T-helper 1 cell treated with Interleukin-12 subunit alpha and Interleukin-12 subunit beta and Interleukin-4 antibody, amounts not matched to agents 30 μg/mL and 1 μg/mL, for 36 hours (primary cell): ENCODE measurements at regions not wholly inside any gene's neighbourhood (a gene's known extent, or its start where the extent isn't known, plus 50 kb on each side); places are given as distances from the start of the nearest gene placed in this dataset.

Experiments used
- H3K27ac Mint-ChIP-seq: one replicate; pipeline ENCODE4 v1.8.0; 2021; ENCODE audit warnings: mild to moderate bottlenecking, mixed read lengths
- H3K27me3 Mint-ChIP-seq: one replicate; pipeline ENCODE4 v1.8.0; 2021; ENCODE audit warnings: low read depth, mixed read lengths
- H3K36me3 Mint-ChIP-seq: one replicate; pipeline ENCODE4 v1.8.0; 2021; ENCODE audit warnings: low read depth, mixed read lengths
- H3K4me1 Mint-ChIP-seq: one replicate; pipeline ENCODE4 v1.8.0; 2021; ENCODE audit warnings: low read depth, mixed read lengths
- H3K4me3 Mint-ChIP-seq: one replicate; pipeline ENCODE4 v1.8.0; 2021; ENCODE audit warnings: mild to moderate bottlenecking, moderate library complexity, mixed read lengths
- H3K9me3 Mint-ChIP-seq: one replicate; pipeline ENCODE4 v1.8.0; 2021; ENCODE audit warnings: mixed read lengths

- Mint-ChIP-seq H3K9me3 (no peaks in the 10 kb centered on the region), H3K27ac (no peak overlapping the region), H3K4me1 (peaks cover 3% of the 10 kb centered on the region), H3K27me3 (peaks cover 20% of the 10 kb centered on the region), H3K36me3 (no peaks in the 10 kb centered on the region), H3K4me3 (no peak overlapping the region)
Observed at GRCh38 chr1:38253314-38253713, 206.7 kb upstream of the POU3F1 start.

DNA sequence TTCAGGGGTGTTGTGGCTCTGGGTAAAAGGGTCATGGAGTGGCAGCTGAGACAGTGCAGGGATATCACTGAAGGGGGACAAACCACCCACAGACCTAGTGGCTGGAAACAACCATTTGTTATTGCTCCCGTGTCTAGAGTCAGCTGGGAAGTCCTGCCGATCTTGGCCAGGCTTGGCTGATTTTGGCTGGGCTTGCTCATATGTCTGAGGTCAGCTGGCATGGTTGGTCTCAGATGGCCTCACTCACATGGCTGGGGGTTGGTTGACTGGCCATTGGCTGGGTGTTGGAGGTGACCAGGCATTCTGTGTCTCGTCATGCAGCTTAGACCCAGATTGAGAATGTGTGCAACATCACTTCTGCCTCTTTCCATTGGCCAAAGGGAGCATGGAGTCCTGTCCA is 203.8 kb upstream of the POU3F1 start:
- Mint-ChIP-seq H3K4me3 (no peak overlapping the region), H3K9me3 (no peaks in the 10 kb centered on the region), H3K27me3 (peaks cover 16% of the 10 kb centered on the region), H3K27ac (no peak overlapping the region), H3K4me1 (peaks cover 3% of the 10 kb centered on the region), H3K36me3 (no peaks in the 10 kb centered on the region)

GRCh38 chr1:38249001-38249400 is 202.4 kb upstream of the POU3F1 start:
- Mint-ChIP-seq H3K4me3 (no peak overlapping the region), H3K27me3 (peaks cover 10% of the 10 kb centered on the region), H3K9me3 (no peaks in the 10 kb centered on the region), H3K27ac (no peak overlapping the region), H3K36me3 (no peaks in the 10 kb centered on the region), H3K4me1 (peaks cover 1% of the 10 kb centered on the region)

- no peaks in the 10 kb centered on the region for H3K4me1 Mint-ChIP-seq
Observed at GRCh38 chr1:38246955-38247952, 200.7 kb upstream of the POU3F1 start.

GRCh38 chr1:38244218-38244845 is 197.7 kb upstream of the POU3F1 start:
- Mint-ChIP-seq H3K4me3 (no peak overlapping the region), H3K27ac (no peak overlapping the region), H3K36me3 (no peaks in the 10 kb centered on the region), H3K9me3 (no peaks in the 10 kb centered on the region), H3K4me1 (no peaks in the 10 kb centered on the region), H3K27me3 (no peaks in the 10 kb centered on the region)

More at GRCh38 chr1:38246955-38247952, 200.7 kb upstream of the POU3F1 start:
- Mint-ChIP-seq H3K27ac (no peak overlapping the region), H3K4me3 (no peak overlapping the region), H3K9me3 (no peaks in the 10 kb centered on the region), H3K27me3 (peaks cover 6% of the 10 kb centered on the region), H3K36me3 (no peaks in the 10 kb centered on the region)

DNA sequence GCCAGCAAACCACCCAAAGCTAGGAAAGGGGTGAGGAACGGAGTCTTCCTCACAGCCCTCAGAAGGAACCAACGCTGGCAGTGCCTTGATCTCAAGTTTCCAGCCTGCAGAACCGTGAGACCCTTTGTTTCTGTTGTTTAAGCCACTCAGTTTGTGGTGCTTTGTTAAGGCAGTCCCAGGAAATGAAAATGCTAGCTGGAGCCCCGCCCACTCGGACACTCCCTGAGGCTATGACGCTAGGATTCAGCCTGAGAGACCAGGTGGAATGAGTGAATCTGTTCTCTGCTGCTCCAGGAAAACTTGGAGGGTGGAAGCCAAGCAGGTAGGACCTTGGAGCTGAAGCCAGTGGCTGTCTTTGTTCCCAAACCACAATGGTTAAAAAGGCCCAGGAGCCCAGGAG is 196.5 kb upstream of the POU3F1 start:
- no peaks in the 10 kb centered on the region for H3K4me1 Mint-ChIP-seq
- no peaks in the 10 kb centered on the region for H3K9me3 Mint-ChIP-seq
- no peak overlapping the region for H3K27ac Mint-ChIP-seq
- no peak overlapping the region for H3K4me3 Mint-ChIP-seq
- no peaks in the 10 kb centered on the region for H3K27me3 Mint-ChIP-seq
- H3K36me3 Mint-ChIP-seq: no peaks in the 10 kb centered on the region

DNA sequence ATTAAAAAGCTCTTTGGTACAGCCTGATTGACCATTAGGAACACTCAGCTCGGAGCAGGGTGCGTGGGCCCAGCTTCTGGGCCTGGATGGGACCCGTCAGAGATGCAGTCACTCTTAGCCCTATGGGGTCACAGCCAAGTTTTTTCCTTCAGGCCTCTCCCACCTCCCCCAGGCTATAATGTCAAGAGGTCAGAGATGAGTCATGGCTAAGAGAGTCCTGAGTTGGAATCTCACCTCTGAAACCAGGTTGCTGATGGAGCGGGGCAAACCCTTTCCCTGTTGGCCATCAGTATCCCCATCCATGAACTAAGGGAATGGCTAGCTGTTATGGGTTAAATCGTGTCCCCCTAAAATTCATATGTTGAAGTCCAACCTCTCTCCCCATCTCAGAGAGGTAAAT is 195.9 kb upstream of the POU3F1 start:
- Mint-ChIP-seq H3K27ac (no peak overlapping the region), H3K9me3 (no peaks in the 10 kb centered on the region), H3K4me1 (no peaks in the 10 kb centered on the region), H3K4me3 (no peak overlapping the region), H3K27me3 (no peaks in the 10 kb centered on the region), H3K36me3 (no peaks in the 10 kb centered on the region)

DNA sequence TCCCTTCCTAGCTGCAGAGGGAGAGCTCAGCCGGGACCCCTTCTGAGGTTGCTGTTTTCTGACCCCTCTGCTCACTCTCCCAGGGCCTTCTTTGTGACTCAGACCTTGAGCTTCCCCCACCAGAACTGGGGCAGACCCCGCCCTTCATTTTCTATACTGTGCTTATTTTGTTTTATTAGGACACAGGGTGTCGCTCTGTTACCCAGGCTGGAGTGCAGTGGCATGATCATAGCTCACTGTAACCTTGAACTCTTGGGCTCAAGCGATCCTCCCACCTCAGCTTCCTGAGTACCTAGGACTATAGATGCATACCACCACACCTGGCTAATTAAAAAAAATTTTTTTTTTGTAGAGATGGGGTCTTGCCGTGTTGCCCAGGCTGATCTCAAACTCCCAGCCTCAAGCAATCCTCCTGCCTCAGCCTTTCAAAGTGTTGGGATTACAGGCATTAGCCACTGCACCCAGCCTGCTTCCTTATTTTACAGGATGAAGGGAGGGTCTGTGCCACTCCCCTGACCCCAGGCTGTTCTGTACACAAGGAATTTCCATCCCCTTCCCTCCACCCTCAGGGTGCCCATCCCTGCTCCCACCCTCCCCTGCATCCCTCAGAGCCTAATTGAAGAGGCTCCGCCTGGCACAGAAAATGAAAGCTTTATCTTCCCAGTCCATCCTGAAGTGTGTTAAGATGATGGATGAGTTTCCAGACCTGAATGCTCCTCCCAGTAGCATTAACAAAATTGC is 195.2 kb upstream of the POU3F1 start:
- H3K27me3 Mint-ChIP-seq: no peaks in the 10 kb centered on the region
- no peaks in the 10 kb centered on the region for H3K4me1 Mint-ChIP-seq
- H3K27ac Mint-ChIP-seq: no peak overlapping the region
- H3K4me3 Mint-ChIP-seq: no peak overlapping the region
- no peaks in the 10 kb centered on the region for H3K9me3 Mint-ChIP-seq
- H3K36me3 Mint-ChIP-seq: no peaks in the 10 kb centered on the region

DNA sequence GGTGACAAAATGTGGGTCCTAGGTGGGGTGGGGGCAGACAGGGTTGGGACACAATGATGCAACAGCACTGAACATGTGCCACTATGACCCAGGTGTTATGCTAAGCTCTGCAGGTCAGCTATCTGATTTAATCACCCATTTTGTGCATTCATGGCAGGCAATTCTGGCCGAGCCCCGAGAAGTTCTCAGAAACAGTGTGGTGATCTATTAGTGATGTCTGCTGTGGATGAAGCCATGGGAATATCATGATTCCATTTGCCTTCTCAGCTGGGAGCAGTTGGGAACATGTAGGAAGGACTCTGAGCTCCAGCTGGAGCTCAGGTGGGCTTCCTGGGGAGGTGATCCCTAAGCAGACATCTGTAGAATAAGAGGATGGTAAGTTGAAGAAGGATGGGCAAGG is 194.0 kb upstream of the POU3F1 start:
- Mint-ChIP-seq H3K27me3 (no peaks in the 10 kb centered on the region), H3K4me3 (no peak overlapping the region), H3K9me3 (no peaks in the 10 kb centered on the region), H3K36me3 (no peaks in the 10 kb centered on the region), H3K4me1 (no peaks in the 10 kb centered on the region), H3K27ac (no peak overlapping the region)

GRCh38 chr1:38239258-38239835 is 192.8 kb upstream of the POU3F1 start:
- Mint-ChIP-seq H3K4me1 (no peaks in the 10 kb centered on the region), H3K4me3 (no peak overlapping the region), H3K27me3 (no peaks in the 10 kb centered on the region), H3K9me3 (no peaks in the 10 kb centered on the region), H3K36me3 (no peaks in the 10 kb centered on the region), H3K27ac (no peak overlapping the region)

DNA sequence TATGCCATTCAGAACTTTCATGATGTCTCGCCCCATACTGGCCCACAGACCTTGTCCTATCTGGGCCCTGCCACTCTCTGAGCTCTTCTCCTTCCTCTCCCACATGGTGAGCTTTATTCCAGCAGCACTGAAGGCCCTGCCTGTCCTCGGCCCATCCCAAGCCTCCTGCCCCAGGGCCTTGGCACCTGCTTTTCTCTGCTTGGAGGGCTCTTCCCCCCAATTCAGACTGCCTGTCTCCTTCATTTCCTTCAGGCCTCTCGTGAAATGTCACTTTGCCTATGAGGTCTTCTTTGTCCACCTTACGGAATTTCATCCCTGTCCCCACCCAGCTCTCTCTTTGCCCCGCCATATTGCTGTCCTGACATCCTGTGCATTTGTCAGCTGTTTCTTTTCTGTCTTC is 191.7 kb upstream of the POU3F1 start:
- Mint-ChIP-seq H3K4me1 (no peaks in the 10 kb centered on the region), H3K36me3 (no peaks in the 10 kb centered on the region), H3K27ac (no peak overlapping the region), H3K4me3 (no peak overlapping the region), H3K27me3 (no peaks in the 10 kb centered on the region), H3K9me3 (no peaks in the 10 kb centered on the region)

DNA sequence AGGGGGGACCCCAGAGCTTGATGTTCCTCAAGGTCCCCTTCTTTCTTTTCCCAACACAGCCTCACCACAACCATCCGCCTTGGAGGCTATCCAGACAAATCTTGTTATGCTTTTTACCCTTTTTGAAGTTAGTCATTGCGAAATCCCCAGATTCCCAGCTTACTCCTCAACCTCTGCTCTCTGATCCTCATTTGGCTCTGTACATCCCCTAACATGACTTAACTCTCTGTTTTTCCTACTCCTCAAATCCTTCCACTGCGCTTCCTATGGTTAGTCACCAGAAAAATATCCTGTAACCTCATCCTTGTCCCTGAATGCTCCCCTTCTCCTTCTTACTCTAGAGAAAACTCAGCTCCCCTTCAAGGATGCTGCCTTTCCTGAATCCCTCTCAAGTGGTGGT is 189.1 kb upstream of the POU3F1 start:
- Mint-ChIP-seq H3K27me3 (no peaks in the 10 kb centered on the region), H3K36me3 (no peaks in the 10 kb centered on the region), H3K9me3 (no peaks in the 10 kb centered on the region), H3K4me1 (no peaks in the 10 kb centered on the region), H3K27ac (no peak overlapping the region), H3K4me3 (no peak overlapping the region)

DNA sequence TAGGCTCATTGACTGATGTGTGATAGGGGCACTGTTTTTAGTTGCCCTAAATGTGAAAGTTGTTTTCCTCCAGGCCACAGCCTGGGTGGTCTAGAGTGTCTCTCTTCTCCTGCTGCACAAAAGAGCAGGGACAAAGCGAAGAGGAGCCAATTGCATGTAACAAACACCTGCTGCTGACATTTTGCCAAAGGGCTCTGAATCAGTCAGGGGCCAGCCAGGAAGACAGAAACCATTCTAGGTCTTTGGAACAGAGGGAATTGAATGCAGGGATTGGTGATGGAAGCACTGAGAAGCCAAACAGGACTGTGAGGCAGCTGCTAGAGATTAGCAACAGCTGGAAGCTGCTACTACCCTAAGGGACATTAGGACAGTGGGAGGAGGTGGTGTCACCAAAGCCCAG is 185.3 kb upstream of the POU3F1 start:
- Mint-ChIP-seq H3K27ac (no peak overlapping the region), H3K4me3 (no peak overlapping the region), H3K4me1 (no peaks in the 10 kb centered on the region), H3K27me3 (no peaks in the 10 kb centered on the region), H3K36me3 (no peaks in the 10 kb centered on the region), H3K9me3 (no peaks in the 10 kb centered on the region)

DNA sequence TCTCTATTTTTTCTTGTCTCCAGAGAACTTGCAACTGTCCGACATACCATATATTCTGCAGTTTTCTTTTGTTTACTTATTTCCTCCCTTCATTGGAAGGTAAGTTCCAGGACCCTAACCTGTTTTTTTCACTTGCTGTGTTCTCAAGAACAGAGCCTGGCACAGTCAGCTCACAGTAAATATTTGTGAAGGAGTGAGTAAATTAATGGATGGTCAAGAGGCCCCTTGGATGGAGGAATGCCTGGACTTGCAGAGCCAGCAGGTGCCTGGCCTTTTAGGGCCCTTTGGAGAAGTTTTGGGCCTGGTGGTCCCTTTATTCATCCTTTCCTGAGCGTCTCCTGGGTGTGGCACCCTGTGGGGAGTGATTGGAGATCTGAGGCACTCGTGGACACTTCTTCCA is 182.1 kb upstream of the POU3F1 start:
- Mint-ChIP-seq H3K36me3 (no peaks in the 10 kb centered on the region), H3K27me3 (no peaks in the 10 kb centered on the region), H3K4me3 (no peak overlapping the region), H3K4me1 (no peaks in the 10 kb centered on the region), H3K9me3 (no peaks in the 10 kb centered on the region), H3K27ac (no peak overlapping the region)
